Suprapubic skin (tissue), 2 donors: ENCODE measurements at regions not wholly inside any gene's neighbourhood (a gene's known extent, or its start where the extent isn't known, plus 50 kb on each side); places are given as distances from the start of the nearest gene placed in this dataset.

Source experiments
- EP300 ChIP-seq: sonication (generic); formaldehyde crosslinking; IDR thresholded peaks from one replicate; pipeline ENCODE4 v1.6.1; 2017; ENCODE audit warnings: antibody characterized with exemption
- POLR2A ChIP-seq, 2 donors: fragments of 450-650 bp; IDR thresholded peaks; one replicate each; pipeline ENCODE4 v1.6.1; 2017; ENCODE audit warnings: antibody characterized with exemption in 2 of 2, mild to moderate bottlenecking in 2 of 2, moderate library complexity in 2 of 2

DNA sequence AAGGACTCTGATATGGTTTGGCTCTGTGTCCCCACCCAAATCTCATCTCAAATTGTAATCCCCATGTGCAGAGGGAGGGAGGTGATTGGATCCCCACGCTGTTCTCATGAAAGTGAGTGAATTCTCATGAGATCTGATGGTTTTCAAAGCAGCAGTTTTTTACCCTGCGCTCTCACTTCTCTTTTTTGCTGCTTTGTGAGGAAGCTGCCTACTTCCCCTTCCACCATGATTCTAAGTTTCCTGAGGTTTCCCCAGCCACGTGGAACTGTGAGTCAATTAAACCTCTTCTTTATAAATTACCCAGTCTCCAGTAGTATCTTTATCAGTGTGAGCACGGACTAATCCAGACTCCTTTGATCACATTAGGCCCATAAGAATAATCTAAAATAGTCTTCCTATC lies 719.7 kb upstream of the CDH8 start:
- TF ChIP-seq POLR2A (IDR thresholded peaks at IDR 0.05) = no peak
- no peak for TF ChIP-seq EP300
